NCI-H1105 (cell line): ENCODE measurements at regions not wholly inside any gene's neighbourhood (a gene's known extent, or its start where the extent isn't known, plus 50 kb on each side); places are given as distances from the start of the nearest gene placed in this dataset.

Experiments
- DNase-seq: peaks from one replicate; lab custom pipeline; 2025; lab: John Stamatoyannopoulos, UW

GRCh38 chr6:9527679-9528286 is 887.1 kb downstream of the TFAP2A start:
- DNase-seq = no peak

- DNase-seq = no peak
Observed at GRCh38 chr6:9523462-9523861, 891.4 kb downstream of the TFAP2A start.

GRCh38 chr6:9522101-9522500 is 892.8 kb downstream of the TFAP2A start:
- no peak for DNase-seq

GRCh38 chr6:9521152-9521530 is 893.7 kb downstream of the TFAP2A start:
- DNase-seq = no peak

- DNase-seq = no peak
Observed at GRCh38 chr6:9520417-9521151, 894.3 kb downstream of the TFAP2A start.

- DNase-seq = no peak
Observed at GRCh38 chr6:9518431-9518830, 896.4 kb downstream of the TFAP2A start.

GRCh38 chr6:9517806-9518205 is 897.1 kb downstream of the TFAP2A start:
- no peak for DNase-seq

- no peak for DNase-seq
Observed at GRCh38 chr6:9515633-9516606, 899.0 kb downstream of the TFAP2A start.

GRCh38 chr6:9514146-9514545 is 900.7 kb downstream of the TFAP2A start:
- no peak for DNase-seq

- no peak for DNase-seq
Observed at GRCh38 chr6:9511157-9511556, 903.7 kb downstream of the TFAP2A start.

GRCh38 chr6:9507136-9507895 is 907.6 kb downstream of the TFAP2A start:
- DNase-seq = no peak

- peak; percentile 91 for DNase-seq
Observed at GRCh38 chr6:9504191-9504590, 910.7 kb downstream of the TFAP2A start.

GRCh38 chr6:9503111-9503761 is 911.6 kb downstream of the TFAP2A start:
- DNase-seq = no peak

- no peak for DNase-seq
Observed at GRCh38 chr6:9499709-9500108, 915.2 kb downstream of the TFAP2A start.

GRCh38 chr6:9496837-9497236 is 918.0 kb downstream of the TFAP2A start:
- no peak for DNase-seq

- no peak for DNase-seq
Observed at GRCh38 chr6:9494864-9495263, 920.0 kb downstream of the TFAP2A start.

GRCh38 chr6:9492790-9493189 is 922.1 kb downstream of the TFAP2A start:
- no peak for DNase-seq

- DNase-seq = no peak
Observed at GRCh38 chr6:9487128-9487527, 927.7 kb downstream of the TFAP2A start.

- no peak for DNase-seq
Observed at GRCh38 chr6:9485992-9486391, 928.9 kb downstream of the TFAP2A start.

- DNase-seq = no peak
Observed at GRCh38 chr6:9484686-9485085, 930.2 kb downstream of the TFAP2A start.

- no peak for DNase-seq
Observed at GRCh38 chr6:9484091-9484490, 930.8 kb downstream of the TFAP2A start.
